CD4-positive, alpha-beta memory T cell (primary cell): ENCODE measurements at regions not wholly inside any gene's neighbourhood (a gene's known extent, or its start where the extent isn't known, plus 50 kb on each side); places are given as distances from the start of the nearest gene placed in this dataset.
"Not testable (repeated sequence)": the region's sequence is repeated elsewhere in the genome, so short reads cannot be mapped to it uniquely, and the experiment has no call there.

Experiments
- CTCF ChIA-PET: fragments of 350-600 bp; sonication (Branson Sonifier 250); formaldehyde crosslinking; loops from one replicate; lab custom pipeline; 2021; ENCODE audit warnings: inconsistent platforms; ENCODE audit not compliant: partially characterized antibody; lab: Charles Lee
- POLR2A ChIA-PET: fragments of 350-600 bp; sonication (Branson Sonifier 250); formaldehyde crosslinking; loops from one replicate; lab custom pipeline; 2021; ENCODE audit not compliant: partially characterized antibody; lab: Charles Lee
- DNase-seq, 5 donors: peaks; one replicate each; pipeline versions ENCODE4 v3.0.0 to v3.0.0-alpha.2; 2020 to 2022; ENCODE audit warnings: mixed read lengths in 1 of 5
- H3K27ac ChIP-seq: one replicate; pipeline ENCODE4 v1.7.0; 2013; ENCODE audit warnings: low read depth, low read length
- H3K27me3 ChIP-seq: 2 replicates; pipeline ENCODE4 v1.7.0; 2013; ENCODE audit warnings: mild to moderate bottlenecking, low read length, moderate library complexity; ENCODE audit not compliant: insufficient read depth
- H3K36me3 ChIP-seq: 2 replicates; pipeline ENCODE4 v1.7.0; 2013; ENCODE audit warnings: mild to moderate bottlenecking, low read length, moderate library complexity; ENCODE audit not compliant: insufficient read depth
- H3K4me1 ChIP-seq: 2 replicates; pipeline ENCODE4 v1.7.0; 2013; ENCODE audit warnings: mild to moderate bottlenecking, low read length, moderate library complexity; ENCODE audit not compliant: insufficient read depth
- H3K4me3 ChIP-seq, 2 donors: one replicate each; pipeline ENCODE4 v1.7.0; 2013; ENCODE audit warnings: low read length in 2 of 2, mild to moderate bottlenecking in 1 of 2
- H3K9me3 ChIP-seq, 2 donors: one replicate each; pipeline ENCODE4 v1.7.0; 2013; ENCODE audit warnings: low read length in 2 of 2, control low read depth in 1 of 2; ENCODE audit not compliant: control insufficient read depth in 1 of 2
- H3K27ac Mint-ChIP-seq, 7 donors: one replicate each; pipeline ENCODE4 v1.8.0; 2020 to 2021; ENCODE audit warnings: mixed read lengths in 7 of 7, mild to moderate bottlenecking in 6 of 7, inconsistent platforms in 3 of 7, moderate library complexity in 3 of 7
- H3K27me3 Mint-ChIP-seq, 2 donors: one replicate each; pipeline ENCODE4 v1.8.0; 2020 to 2021; ENCODE audit warnings: mixed read lengths in 2 of 2
- H3K36me3 Mint-ChIP-seq, 2 donors: one replicate each; pipeline ENCODE4 v1.8.0; 2020 to 2021; ENCODE audit warnings: mixed read lengths in 2 of 2, inconsistent platforms in 1 of 2, mild to moderate bottlenecking in 1 of 2
- H3K4me1 Mint-ChIP-seq, 4 donors: one replicate each; pipeline ENCODE4 v1.8.0; 2020 to 2021; ENCODE audit warnings: mixed read lengths in 4 of 4, mild to moderate bottlenecking in 1 of 4
- H3K4me3 Mint-ChIP-seq, 8 donors: one replicate each; pipeline ENCODE4 v1.8.0; 2020 to 2021; ENCODE audit warnings: mixed read lengths in 8 of 8, mild to moderate bottlenecking in 7 of 8, moderate library complexity in 6 of 8, inconsistent platforms in 3 of 8
- H3K9me3 Mint-ChIP-seq, 8 donors: one replicate each; pipeline ENCODE4 v1.8.0; 2020 to 2021; ENCODE audit warnings: mixed read lengths in 8 of 8, mild to moderate bottlenecking in 5 of 8, inconsistent platforms in 3 of 8, moderate library complexity in 1 of 8
- intact Hi-C: fragments of 100-400 bp; cut with micrococcal nuclease; formaldehyde crosslinking; loops from one replicate; pipeline ENCODE4 v1.15.1; 2023

GRCh38 chr10:45145143-45145542 is 144.4 kb downstream of the ZNF22 start:
- CTCF ChIA-PET, H3K36me3 Mint-ChIP-seq, H3K4me1 Mint-ChIP-seq, DNase-seq, H3K27ac ChIP-seq, H3K9me3 ChIP-seq, H3K36me3 ChIP-seq, H3K4me3 Mint-ChIP-seq, intact Hi-C loops, H3K4me3 ChIP-seq, POLR2A ChIA-PET, H3K4me1 ChIP-seq, H3K27me3 ChIP-seq, H3K9me3 Mint-ChIP-seq: not testable (repeated sequence)
- Mint-ChIP-seq H3K27me3 (peaks cover 2 to 18% of the 10 kb centered on the region in 2 donors), H3K27ac (peak overlapping the region in 1 of 7 donors; percentile 24)

- H3K36me3 Mint-ChIP-seq = no peaks in the 10 kb centered on the region
- Histone ChIP-seq H3K4me3 (no peak overlapping the region), H3K27ac (no peak overlapping the region), H3K36me3 (no peaks in the 10 kb centered on the region), H3K9me3 (no peaks in the 10 kb centered on the region), H3K27me3 (no peaks in the 10 kb centered on the region), H3K4me1 (no peaks in the 10 kb centered on the region)
- ChIA-PET CTCF (interaction anchor here (0.7 kb wide), 1 partner anchor 103 kb away, joined by 3 read pairs; no protein-coding TSS in a partner anchor), POLR2A (no interaction called here)
- no peak overlapping the region for H3K4me3 Mint-ChIP-seq
- H3K27me3 Mint-ChIP-seq = peaks cover 4 to 15% of the 10 kb centered on the region in 2 donors
- intact Hi-C loops = no loop called here
- no peak overlapping the region for H3K27ac Mint-ChIP-seq
- H3K4me1 Mint-ChIP-seq = no peaks in the 10 kb centered on the region
- no peaks in the 10 kb centered on the region for H3K9me3 Mint-ChIP-seq
- DNase-seq = no peak
Measured at GRCh38 chr10:45147000-45147399, 146.3 kb downstream of the ZNF22 start.

GRCh38 chr10:45150997-45151396 is 150.3 kb downstream of the ZNF22 start:
- no peak overlapping the region for H3K27ac ChIP-seq
- ChIA-PET POLR2A (no interaction called here), CTCF (no interaction called here)
- no peaks in the 10 kb centered on the region for H3K9me3 ChIP-seq
- DNase-seq = no peak
- H3K4me3 ChIP-seq = no peak overlapping the region
- no peaks in the 10 kb centered on the region for H3K36me3 ChIP-seq
- Mint-ChIP-seq H3K36me3 (no peaks in the 10 kb centered on the region), H3K4me1 (no peaks in the 10 kb centered on the region), H3K4me3 (no peak overlapping the region), H3K9me3 (no peaks in the 10 kb centered on the region), H3K27ac (no peak overlapping the region), H3K27me3 (peaks cover 4 to 6% of the 10 kb centered on the region in 2 donors)
- intact Hi-C loops = no loop called here
- no peaks in the 10 kb centered on the region for H3K4me1 ChIP-seq
- H3K27me3 ChIP-seq = no peaks in the 10 kb centered on the region

GRCh38 chr10:45151467-45152214 is 150.9 kb downstream of the ZNF22 start:
- intact Hi-C loops = no loop called here
- H3K27me3 Mint-ChIP-seq = peaks cover 6 to 8% of the 10 kb centered on the region in 2 donors
- CTCF ChIA-PET = no interaction called here

GRCh38 chr10:45152726-45153125 is 152.0 kb downstream of the ZNF22 start:
- no peaks in the 10 kb centered on the region for H3K4me1 ChIP-seq
- no peak overlapping the region for H3K27ac ChIP-seq
- Mint-ChIP-seq H3K4me3 (no peak overlapping the region), H3K27ac (no peak overlapping the region), H3K36me3 (no peaks in the 10 kb centered on the region), H3K4me1 (no peaks in the 10 kb centered on the region), H3K27me3 (peaks cover 3 to 6% of the 10 kb centered on the region in 2 donors), H3K9me3 (no peaks in the 10 kb centered on the region)
- ChIA-PET POLR2A (no interaction called here), CTCF (no interaction called here)
- intact Hi-C loops = no loop called here
- H3K4me3 ChIP-seq = no peak overlapping the region
- no peaks in the 10 kb centered on the region for H3K36me3 ChIP-seq
- H3K9me3 ChIP-seq = no peaks in the 10 kb centered on the region
- no peak for DNase-seq
- no peaks in the 10 kb centered on the region for H3K27me3 ChIP-seq

More at GRCh38 chr10:45151467-45152214, 150.9 kb downstream of the ZNF22 start:
- H3K4me1 ChIP-seq = no peaks in the 10 kb centered on the region
- H3K4me3 ChIP-seq = no peak overlapping the region
- POLR2A ChIA-PET = no interaction called here
- Mint-ChIP-seq H3K4me3 (no peak overlapping the region), H3K9me3 (no peaks in the 10 kb centered on the region), H3K4me1 (no peaks in the 10 kb centered on the region), H3K36me3 (no peaks in the 10 kb centered on the region), H3K27ac (no peak overlapping the region)
- H3K36me3 ChIP-seq = no peaks in the 10 kb centered on the region
- H3K27ac ChIP-seq = no peak overlapping the region
- no peaks in the 10 kb centered on the region for H3K9me3 ChIP-seq
- no peak for DNase-seq
- no peaks in the 10 kb centered on the region for H3K27me3 ChIP-seq

GRCh38 chr10:45154502-45154901 is 153.8 kb downstream of the ZNF22 start:
- Mint-ChIP-seq H3K4me1 (no peaks in the 10 kb centered on the region), H3K27ac (no peak overlapping the region), H3K27me3 (peaks cover 3 to 6% of the 10 kb centered on the region in 2 donors), H3K4me3 (no peak overlapping the region), H3K36me3 (no peaks in the 10 kb centered on the region), H3K9me3 (no peaks in the 10 kb centered on the region)
- no peaks in the 10 kb centered on the region for H3K4me1 ChIP-seq
- H3K27ac ChIP-seq = no peak overlapping the region
- no peak for DNase-seq
- H3K36me3 ChIP-seq = no peaks in the 10 kb centered on the region
- intact Hi-C loops = no loop called here
- ChIA-PET CTCF (no interaction called here), POLR2A (no interaction called here)
- H3K27me3 ChIP-seq = no peaks in the 10 kb centered on the region
- H3K9me3 ChIP-seq = no peaks in the 10 kb centered on the region
- no peak overlapping the region for H3K4me3 ChIP-seq

GRCh38 chr10:45155784-45156183 is 155.1 kb downstream of the ZNF22 start:
- no peaks in the 10 kb centered on the region for H3K4me1 ChIP-seq
- no peak overlapping the region for H3K27ac Mint-ChIP-seq
- POLR2A ChIA-PET = no interaction called here

More at GRCh38 chr10:45155784-45156183, 155.1 kb downstream of the ZNF22 start:
- no peak for DNase-seq
- no peaks in the 10 kb centered on the region for H3K36me3 Mint-ChIP-seq
- no peak overlapping the region for H3K4me3 Mint-ChIP-seq
- H3K9me3 ChIP-seq = no peaks in the 10 kb centered on the region
- no peaks in the 10 kb centered on the region for H3K27me3 ChIP-seq
- CTCF ChIA-PET = no interaction called here
- H3K27ac ChIP-seq = no peak overlapping the region
- H3K36me3 ChIP-seq = no peaks in the 10 kb centered on the region
- intact Hi-C loops = no loop called here
- no peak overlapping the region for H3K4me3 ChIP-seq
- H3K9me3 Mint-ChIP-seq = no peaks in the 10 kb centered on the region
- H3K4me1 Mint-ChIP-seq = no peaks in the 10 kb centered on the region
- peaks cover 3% of the 10 kb centered on the region in 2 donors for H3K27me3 Mint-ChIP-seq
